OCI-LY1 (cell line): ENCODE measurements at regions not wholly inside any gene's neighbourhood (a gene's known extent, or its start where the extent isn't known, plus 50 kb on each side); places are given as distances from the start of the nearest gene placed in this dataset.

ENCODE experiments used
- H2AFZ ChIP-seq: fragments of 200-600 bp; sonication (generic), shearing (Covaris generic); 2 replicates; pipeline ENCODE4 v1.6.0; 2014; ENCODE audit warnings: antibody characterized with exemption, mild to moderate bottlenecking, low read length
- H3F3A ChIP-seq: fragments of 200-600 bp; sonication (generic), shearing (Covaris generic); 2 replicates; pipeline ENCODE4 v1.6.0; 2014; ENCODE audit warnings: mild to moderate bottlenecking, antibody characterized with exemption, low read length, moderate library complexity; ENCODE audit not compliant: insufficient read depth
- H3K27ac ChIP-seq: fragments of 200-600 bp; sonication (generic); 2 replicates; pipeline ENCODE4 v1.5.1; 2014; ENCODE audit warnings: low read length, mixed run types, mild to moderate bottlenecking, low read depth; ENCODE audit not compliant: poor library complexity, severe bottlenecking
- H3K27me3 ChIP-seq: fragments of 200-600 bp; sonication (generic); 2 replicates; pipeline ENCODE4 v1.6.0; 2014; ENCODE audit warnings: antibody characterized with exemption, mild to moderate bottlenecking, low read length, moderate library complexity; ENCODE audit not compliant: insufficient read depth
- H3K36me3 ChIP-seq: fragments of 200-600 bp; sonication (generic); 2 replicates; pipeline ENCODE4 v1.6.1; 2014; ENCODE audit warnings: mild to moderate bottlenecking, antibody characterized with exemption, low read length, moderate library complexity, mixed read lengths; ENCODE audit not compliant: insufficient read depth
- H3K4me1 ChIP-seq: fragments of 200-600 bp; sonication (generic); 2 replicates; pipeline ENCODE4 v1.5.1; 2014; ENCODE audit warnings: mild to moderate bottlenecking, low read length, moderate library complexity; ENCODE audit not compliant: insufficient read depth, severe bottlenecking
- H3K4me2 ChIP-seq: fragments of 200-600 bp; sonication (generic), shearing (Covaris generic); 2 replicates; pipeline ENCODE4 v1.6.1; 2014; ENCODE audit warnings: low read length
- H3K4me3 ChIP-seq: fragments of 200-600 bp; sonication (generic); 2 replicates; pipeline ENCODE4 v1.5.1; 2014; ENCODE audit warnings: low read length, low read depth, mild to moderate bottlenecking, mixed read lengths; ENCODE audit not compliant: poor library complexity, severe bottlenecking
- H3K79me2 ChIP-seq: fragments of 200-600 bp; shearing (Covaris generic); 2 replicates; pipeline ENCODE4 v1.6.1; 2016; ENCODE audit warnings: mixed run types, low read length, mixed read lengths; ENCODE audit not compliant: insufficient read depth
- H3K9ac ChIP-seq: fragments of 200-600 bp; sonication (generic), shearing (Covaris generic); 2 replicates; pipeline ENCODE4 v1.6.1; 2014; ENCODE audit warnings: mild to moderate bottlenecking, low read length, mixed read lengths
- H3K9me2 ChIP-seq: fragments of 200-600 bp; sonication (generic), shearing (Covaris generic); 2 replicates; pipeline ENCODE4 v1.6.1; 2014; ENCODE audit warnings: low read depth, mild to moderate bottlenecking, low read length, mixed read lengths
- H3K9me3 ChIP-seq: fragments of 200-600 bp; shearing (Covaris generic); 2 replicates; pipeline ENCODE4 v1.6.1; 2014; ENCODE audit warnings: low read length, mixed read lengths
- H4K20me1 ChIP-seq: fragments of 200-600 bp; sonication (generic), shearing (Covaris generic); 2 replicates; pipeline ENCODE4 v1.6.0; 2016; ENCODE audit warnings: mild to moderate bottlenecking, low read length; ENCODE audit not compliant: insufficient read depth
- EZH2 ChIP-seq: fragments of 200-600 bp; sonication (generic), shearing (Covaris generic); IDR thresholded peaks from 2 replicates; pipeline ENCODE4 v1.8.0; 2017; ENCODE audit warnings: borderline replicate concordance, mixed run types, mild to moderate bottlenecking, antibody characterized with exemption, low read length, moderate library complexity, mixed read lengths
- TF ChIP-seq, protein P1 (sequence below): fragments of 200-600 bp; sonication (generic), shearing (Covaris generic); IDR thresholded peaks from 2 replicates; pipeline ENCODE4 v1.5.1; 2017; ENCODE audit warnings: mild to moderate bottlenecking, antibody characterized with exemption, low read length, moderate library complexity, mixed read lengths

DNA sequence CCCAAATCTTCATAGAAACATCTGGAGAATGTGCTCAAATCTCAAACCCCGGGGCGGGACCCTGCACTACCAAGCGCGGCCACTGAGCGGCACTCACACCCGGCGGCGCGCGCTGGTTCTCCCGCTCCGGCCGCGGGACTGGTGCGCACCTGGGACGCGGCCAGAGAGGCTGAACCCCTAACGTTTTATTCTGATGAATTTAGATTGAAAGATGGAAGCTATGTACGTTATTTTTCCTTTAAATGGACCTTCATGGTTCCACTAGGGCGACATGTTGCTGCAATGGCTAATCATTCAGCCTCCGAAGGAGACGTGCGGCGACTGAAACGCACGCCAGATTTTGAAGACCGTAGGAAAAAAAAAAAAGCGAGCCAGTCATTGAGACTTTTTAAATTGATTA is 107.0 kb upstream of the INSIG1 start:
- no peaks in the 10 kb centered on the region for H3K79me2 ChIP-seq
- peaks cover 14% of the 10 kb centered on the region for H3K9me3 ChIP-seq
- no peak overlapping the region for H2AFZ ChIP-seq
- H3K27ac ChIP-seq, result no peak overlapping the region
- H3K9me2 ChIP-seq, result no peaks in the 10 kb centered on the region
- H3F3A ChIP-seq, result no peaks in the 10 kb centered on the region
- peaks cover 16% of the 10 kb centered on the region; the same call in 1 of the 2 replicates for H3K27me3 ChIP-seq
- no peaks in the 10 kb centered on the region for H4K20me1 ChIP-seq
- H3K4me1 ChIP-seq, result no peaks in the 10 kb centered on the region
- no peak overlapping the region for H3K4me2 ChIP-seq
- H3K36me3 ChIP-seq, result peaks cover 3% of the 10 kb centered on the region; the same call in 1 of the 2 replicates
- TF ChIP-seq, protein P1, sequence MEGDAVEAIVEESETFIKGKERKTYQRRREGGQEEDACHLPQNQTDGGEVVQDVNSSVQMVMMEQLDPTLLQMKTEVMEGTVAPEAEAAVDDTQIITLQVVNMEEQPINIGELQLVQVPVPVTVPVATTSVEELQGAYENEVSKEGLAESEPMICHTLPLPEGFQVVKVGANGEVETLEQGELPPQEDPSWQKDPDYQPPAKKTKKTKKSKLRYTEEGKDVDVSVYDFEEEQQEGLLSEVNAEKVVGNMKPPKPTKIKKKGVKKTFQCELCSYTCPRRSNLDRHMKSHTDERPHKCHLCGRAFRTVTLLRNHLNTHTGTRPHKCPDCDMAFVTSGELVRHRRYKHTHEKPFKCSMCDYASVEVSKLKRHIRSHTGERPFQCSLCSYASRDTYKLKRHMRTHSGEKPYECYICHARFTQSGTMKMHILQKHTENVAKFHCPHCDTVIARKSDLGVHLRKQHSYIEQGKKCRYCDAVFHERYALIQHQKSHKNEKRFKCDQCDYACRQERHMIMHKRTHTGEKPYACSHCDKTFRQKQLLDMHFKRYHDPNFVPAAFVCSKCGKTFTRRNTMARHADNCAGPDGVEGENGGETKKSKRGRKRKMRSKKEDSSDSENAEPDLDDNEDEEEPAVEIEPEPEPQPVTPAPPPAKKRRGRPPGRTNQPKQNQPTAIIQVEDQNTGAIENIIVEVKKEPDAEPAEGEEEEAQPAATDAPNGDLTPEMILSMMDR, result peak; percentile 97
- no peak for TF ChIP-seq EZH2
- no peak overlapping the region for H3K9ac ChIP-seq
- H3K4me3 ChIP-seq, result no peak overlapping the region

DNA sequence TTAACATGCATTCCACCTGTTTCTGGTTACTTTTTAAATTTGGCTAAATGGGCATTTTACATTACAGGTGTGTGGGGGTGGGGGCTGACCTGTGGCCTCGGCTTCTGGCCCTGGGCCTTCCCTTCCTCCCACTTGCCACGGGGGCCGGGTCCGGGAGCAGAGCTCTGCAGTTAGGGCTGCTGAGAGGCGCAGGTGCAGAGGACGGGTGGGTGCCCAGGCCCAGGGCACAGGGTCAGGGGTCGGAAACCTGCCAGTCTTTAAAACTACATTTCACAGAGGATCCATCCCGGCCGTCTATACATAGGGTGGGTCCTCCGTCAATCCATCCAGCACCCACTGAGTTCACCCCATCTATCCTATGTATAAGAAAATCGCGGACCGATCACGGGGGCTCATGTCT is 106.5 kb upstream of the INSIG1 start:
- H4K20me1 ChIP-seq, result no peaks in the 10 kb centered on the region
- H3K27me3 ChIP-seq, result peaks cover 16% of the 10 kb centered on the region; the same call in 1 of the 2 replicates
- TF ChIP-seq, protein P1, result no peak
- no peak for TF ChIP-seq EZH2
- no peak overlapping the region for H3K27ac ChIP-seq
- no peak overlapping the region for H3K4me3 ChIP-seq
- no peak overlapping the region for H3K4me2 ChIP-seq
- no peaks in the 10 kb centered on the region for H3K79me2 ChIP-seq
- H3K9me2 ChIP-seq, result no peaks in the 10 kb centered on the region
- H3K9ac ChIP-seq, result no peak overlapping the region
- H3K9me3 ChIP-seq, result peaks cover 14% of the 10 kb centered on the region
- H2AFZ ChIP-seq, result no peak overlapping the region
- no peaks in the 10 kb centered on the region for H3K4me1 ChIP-seq
- H3F3A ChIP-seq, result no peaks in the 10 kb centered on the region
- no peaks in the 10 kb centered on the region; the same call in 1 of the 2 replicates for H3K36me3 ChIP-seq

DNA sequence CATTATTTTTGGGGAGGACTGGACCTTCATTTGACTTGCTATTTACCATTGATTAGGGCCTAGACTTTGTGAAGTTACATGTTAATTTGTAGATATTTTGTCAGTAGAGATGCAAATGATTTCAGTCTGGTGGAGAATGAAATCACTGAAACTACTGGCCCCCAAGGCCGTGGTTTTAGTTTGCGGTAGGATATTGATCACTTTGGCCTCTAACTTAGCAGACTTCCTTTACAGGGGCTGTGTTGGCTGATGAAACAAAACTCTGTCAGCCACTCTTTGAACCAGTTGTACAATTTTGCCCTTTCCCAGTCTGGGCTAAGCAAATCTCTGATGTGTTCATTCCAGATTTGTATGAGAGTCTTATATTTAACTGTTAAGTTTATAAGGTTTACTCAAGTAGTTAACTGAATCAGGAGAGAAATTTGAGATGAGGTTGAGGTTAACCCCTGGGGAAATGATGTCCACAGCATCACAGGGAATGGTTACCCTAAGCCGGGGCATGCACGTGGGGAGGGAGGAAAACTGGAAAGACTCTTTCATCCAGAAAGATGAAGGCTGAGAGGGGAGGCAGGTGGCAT is 105.7 kb upstream of the INSIG1 start:
- no peak overlapping the region for H2AFZ ChIP-seq
- no peak overlapping the region for H3K4me2 ChIP-seq
- H3K4me1 ChIP-seq, result no peaks in the 10 kb centered on the region
- H4K20me1 ChIP-seq, result no peaks in the 10 kb centered on the region
- no peaks in the 10 kb centered on the region for H3K79me2 ChIP-seq
- no peak overlapping the region for H3K4me3 ChIP-seq
- no peak for TF ChIP-seq EZH2
- TF ChIP-seq, protein P1, result no peak
- peaks cover 19% of the 10 kb centered on the region; the same call in 1 of the 2 replicates for H3K27me3 ChIP-seq
- no peak overlapping the region for H3K27ac ChIP-seq
- no peaks in the 10 kb centered on the region for H3K9me2 ChIP-seq
- H3K9me3 ChIP-seq, result peaks cover 22% of the 10 kb centered on the region
- H3K9ac ChIP-seq, result no peak overlapping the region
- H3K36me3 ChIP-seq, result peaks cover 4% of the 10 kb centered on the region; the same call in 1 of the 2 replicates
- no peaks in the 10 kb centered on the region for H3F3A ChIP-seq
